HCT116 (cell line): ENCODE measurements at regions not wholly inside any gene's neighbourhood (a gene's known extent, or its start where the extent isn't known, plus 50 kb on each side); places are given as distances from the start of the nearest gene placed in this dataset.

Experiments used
- ATAC-seq: fragments of 200-7000 bp; cut with Tn5 transposase; 2 replicates; pipeline ENCODE4 v1.9.1; 2020; ENCODE audit warnings: mild to moderate bottlenecking, moderate library complexity
- BruUV-seq: library from RNA; stranded (reverse); fragments of 400-500 nt; replicated peaks from 2 replicates; lab custom pipeline; 2021; lab: Mats Ljungman, UMichigan
- CTCF ChIA-PET: fragments of 300-600 bp; sonication (Branson Sonifier 250); formaldehyde crosslinking; loops from one replicate; lab custom pipeline; 2021; ENCODE audit warnings: antibody characterized with exemption; lab: Charles Lee
- POLR2A ChIA-PET: fragments of 300-600, 350-600 bp; sonication (Branson Sonifier 250); formaldehyde crosslinking; loops from one replicate; lab custom pipeline; 2021; ENCODE audit warnings: antibody characterized with exemption; lab: Charles Lee
- RAD21 ChIA-PET, 2 experiments: fragments of 300-600 bp; sonication (Branson Sonifier 250); formaldehyde crosslinking; loops; one replicate each; lab custom pipeline; 2023; ENCODE audit warnings: low total read pairs in 2 of 2; ENCODE audit not compliant: uncharacterized antibody in 2 of 2, unreplicated experiment in 2 of 2, low non-redundant PET in 1 of 2; lab: Charles Lee
- DNase-seq: peaks from one replicate; pipeline ENCODE4 v3.0.0-alpha.2; 2010; ENCODE audit warnings: low read depth, low spot score
- H2AFZ ChIP-seq: fragments of 200-600 bp; shearing (Covaris generic), sonication (generic); 2 replicates; pipeline ENCODE4 v1.6.1; 2017; ENCODE audit warnings: low read depth, mixed run types, mixed read lengths, antibody characterized with exemption, low read length; ENCODE audit not compliant: poor library complexity, severe bottlenecking
- H3K27ac ChIP-seq: 2 replicates; pipeline ENCODE4 v1.5.1; 2012; ENCODE audit warnings: low read depth, low read length
- H3K27me3 ChIP-seq: fragments of 200-600 bp; sonication (generic); 2 replicates; pipeline ENCODE4 v1.6.1; 2016; ENCODE audit warnings: mixed run types, low read length, mixed read lengths; ENCODE audit not compliant: insufficient read depth
- H3K36me3 ChIP-seq, 2 experiments: fragments of 200-500 bp in 1 of 2; fragments of 200-600 bp in 1 of 2; sonication (Bioruptor generic) in 1 of 2; sonication (generic) in 1 of 2; 2 replicates each; pipeline versions ENCODE4 v1.5.1 to v1.6.1; 2014 to 2016; ENCODE audit warnings: low read length in 2 of 2, inconsistent platforms in 1 of 2, mixed read lengths in 1 of 2, mixed run types in 1 of 2; ENCODE audit not compliant: insufficient read depth in 2 of 2, control insufficient read depth in 1 of 2
- H3K4me1 ChIP-seq, 2 experiments: fragments of 200-600 bp in 1 of 2; sonication (generic) in 1 of 2; 2 replicates each; pipeline versions ENCODE4 v1.5.1 to v1.6.1; 2012 to 2017; ENCODE audit warnings: low read length in 2 of 2, inconsistent platforms in 1 of 2, mild to moderate bottlenecking in 1 of 2, mixed read lengths in 1 of 2, mixed run types in 1 of 2, moderate library complexity in 1 of 2; ENCODE audit not compliant: insufficient read depth in 2 of 2, control insufficient read depth in 1 of 2
- H3K4me2 ChIP-seq: fragments of 200-600 bp; sonication (generic); 2 replicates; pipeline ENCODE4 v1.6.1; 2017; ENCODE audit warnings: mixed run types, low read length, mixed read lengths
- H3K4me3 ChIP-seq, 2 experiments: fragments of 200-600 bp in 1 of 2; sonication (generic) in 1 of 2; replicated peaks in 1 of 2; 2 replicates each; pipeline ENCODE4 v1.5.1; 2011 to 2016; ENCODE audit warnings: low read length in 2 of 2, control low read depth in 1 of 2, low read depth in 1 of 2, mild to moderate bottlenecking in 1 of 2, mixed read lengths in 1 of 2, mixed run types in 1 of 2
- H3K79me2 ChIP-seq: fragments of 200-600 bp; sonication (generic); 2 replicates; pipeline ENCODE4 v1.6.1; 2017; ENCODE audit warnings: mild to moderate bottlenecking, mixed run types, low read length, moderate library complexity, mixed read lengths; ENCODE audit not compliant: insufficient read depth
- H3K9ac ChIP-seq: fragments of 200-600 bp; sonication (generic); 2 replicates; pipeline ENCODE4 v1.6.1; 2016; ENCODE audit warnings: low read length, mixed read lengths
- H3K9me2 ChIP-seq: fragments of 200-600 bp; sonication (generic), shearing (Covaris generic); 2 replicates; pipeline ENCODE4 v1.6.1; 2017; ENCODE audit warnings: mixed run types, mild to moderate bottlenecking, moderate library complexity; ENCODE audit not compliant: insufficient read depth
- H3K9me3 ChIP-seq, 2 experiments: fragments of 200-500 bp in 1 of 2; fragments of 200-600 bp in 1 of 2; sonication (Bioruptor generic) in 1 of 2; sonication (generic) in 1 of 2; 2 replicates each; pipeline ENCODE4 v1.6.1; 2014 to 2017; ENCODE audit warnings: low read length in 2 of 2, mixed read lengths in 2 of 2, inconsistent platforms in 1 of 2, low read depth in 1 of 2, mild to moderate bottlenecking in 1 of 2, mixed run types in 1 of 2, moderate library complexity in 1 of 2; ENCODE audit not compliant: control insufficient read depth in 1 of 2, insufficient read depth in 1 of 2
- H4K20me1 ChIP-seq: fragments of 200-600 bp; sonication (generic), shearing (Covaris generic); 2 replicates; pipeline ENCODE4 v1.6.1; 2017; ENCODE audit warnings: mixed run types, mild to moderate bottlenecking, moderate library complexity; ENCODE audit not compliant: insufficient read depth
- CBX3 ChIP-seq: IDR thresholded peaks from 2 replicates; pipeline ENCODE4 v1.6.1; 2012; ENCODE audit warnings: low read depth
- CEBPB ChIP-seq: IDR thresholded peaks from 2 replicates; pipeline ENCODE4 v1.6.1; 2012; ENCODE audit warnings: low read depth
- EZH2phosphoT487 ChIP-seq: fragments of 200-600 bp; IDR thresholded peaks from 2 replicates; pipeline ENCODE4 v1.6.1; 2018; ENCODE audit warnings: antibody characterized with exemption, borderline replicate concordance
- JUND ChIP-seq: IDR thresholded peaks from 2 replicates; pipeline ENCODE4 v1.6.1; 2012
- POLR2A ChIP-seq: IDR thresholded peaks from 2 replicates; pipeline ENCODE4 v1.7.0; 2011; ENCODE audit warnings: borderline replicate concordance; ENCODE audit not compliant: insufficient read depth, insufficient read length; ENCODE audit errors: extremely low read depth
- POLR2AphosphoS5 ChIP-seq: IDR thresholded peaks from 2 replicates; pipeline ENCODE4 v1.6.1; 2011; ENCODE audit warnings: mild to moderate bottlenecking, low read depth, low read length, moderate library complexity
- RAD21 ChIP-seq: IDR thresholded peaks from 2 replicates; pipeline ENCODE4 v1.6.1; 2012; ENCODE audit warnings: low read depth, mild to moderate bottlenecking
- YY1 ChIP-seq: IDR thresholded peaks from 2 replicates; pipeline ENCODE4 v1.6.1; 2011; ENCODE audit warnings: low read length, low read depth, moderate library complexity, mild to moderate bottlenecking; ENCODE audit not compliant: insufficient replicate concordance; ENCODE audit errors: extremely low read depth
- ZNF274 ChIP-seq: fragments of 200-500 bp; sonication (Bioruptor generic); IDR thresholded peaks from 2 replicates; pipeline ENCODE4 v1.6.1; 2014; ENCODE audit warnings: mild to moderate bottlenecking, low read depth, low read length, inconsistent platforms
- intact Hi-C: fragments of 100-400 bp; cut with micrococcal nuclease; formaldehyde crosslinking; loops from 2 replicates; pipeline ENCODE4 v1.10.0; 2022
- TF ChIP-seq, protein P1 (sequence below), 3 experiments: fragments of 200-600 bp in 1 of 3; sonication (generic) in 1 of 3; IDR thresholded peaks in 2 of 3; conservative IDR thresholded peaks in 1 of 3; 2 replicates each; pipeline ENCODE4 v1.5.1; 2012 to 2017; ENCODE audit warnings: low read depth in 2 of 3, low read length in 2 of 3, antibody characterized with exemption in 1 of 3, borderline replicate concordance in 1 of 3, control low read depth in 1 of 3, mild to moderate bottlenecking in 1 of 3, mixed read lengths in 1 of 3, mixed run types in 1 of 3, moderate library complexity in 1 of 3; ENCODE audit not compliant: insufficient read depth in 1 of 3

DNA sequence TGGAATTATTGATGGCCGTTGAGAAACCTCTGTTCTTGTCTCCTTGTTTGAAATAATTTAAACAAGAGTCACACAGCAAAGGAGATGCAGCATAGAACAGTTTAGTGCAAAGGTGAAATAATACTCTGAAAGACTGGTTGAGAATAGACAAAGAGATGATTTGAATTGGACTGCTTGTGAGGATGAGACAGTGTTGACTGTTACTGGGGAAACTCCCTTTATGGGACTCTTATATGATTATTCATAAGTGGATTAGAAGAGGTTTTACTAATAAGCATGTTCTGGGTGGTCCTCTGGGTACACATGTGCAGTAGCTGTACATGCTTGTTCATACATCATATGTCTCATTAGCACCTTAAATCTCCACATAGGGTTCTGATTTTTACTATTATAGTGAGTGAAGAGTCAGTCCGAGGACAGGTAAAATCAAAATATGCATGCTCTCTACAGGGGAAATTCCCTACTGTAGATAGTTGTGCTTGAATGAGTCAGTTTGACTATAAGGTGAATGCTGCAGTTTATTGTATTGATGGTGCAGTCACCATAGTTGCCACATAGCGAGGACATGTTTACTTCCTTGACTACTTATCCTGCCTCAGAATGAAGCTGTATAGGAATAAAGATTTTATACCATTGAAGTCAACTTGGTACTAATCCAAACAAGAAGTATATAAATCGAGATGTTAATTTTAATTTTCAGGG, 498.7 kb downstream of the CNTN6 start:
- H3K9ac ChIP-seq, result no peak overlapping the region
- intact Hi-C loops, result no loop called here
- H2AFZ ChIP-seq, result no peak overlapping the region
- H3K79me2 ChIP-seq, result no peaks in the 10 kb centered on the region
- ChIA-PET RAD21 (no interaction called here), POLR2A (no interaction called here), CTCF (no interaction called here)
- no peak for ATAC-seq
- no peaks in the 10 kb centered on the region for H3K4me1 ChIP-seq
- H3K9me3 ChIP-seq, result peaks cover 16% of the 10 kb centered on the region in 2 experiments; a peak in 3 of 4 replicates
- H4K20me1 ChIP-seq, result no peaks in the 10 kb centered on the region
- H3K4me2 ChIP-seq, result no peak overlapping the region
- no TSS peak for BruUV-seq
- no peak for DNase-seq
- H3K27ac ChIP-seq, result no peak overlapping the region
- no peaks in the 10 kb centered on the region for H3K9me2 ChIP-seq
- H3K36me3 ChIP-seq, result no peaks in the 10 kb centered on the region
- H3K27me3 ChIP-seq, result no peaks in the 10 kb centered on the region
- no peak for TF ChIP-seq ZNF274
- no peak for TF ChIP-seq JUND
- TF ChIP-seq, protein P1, sequence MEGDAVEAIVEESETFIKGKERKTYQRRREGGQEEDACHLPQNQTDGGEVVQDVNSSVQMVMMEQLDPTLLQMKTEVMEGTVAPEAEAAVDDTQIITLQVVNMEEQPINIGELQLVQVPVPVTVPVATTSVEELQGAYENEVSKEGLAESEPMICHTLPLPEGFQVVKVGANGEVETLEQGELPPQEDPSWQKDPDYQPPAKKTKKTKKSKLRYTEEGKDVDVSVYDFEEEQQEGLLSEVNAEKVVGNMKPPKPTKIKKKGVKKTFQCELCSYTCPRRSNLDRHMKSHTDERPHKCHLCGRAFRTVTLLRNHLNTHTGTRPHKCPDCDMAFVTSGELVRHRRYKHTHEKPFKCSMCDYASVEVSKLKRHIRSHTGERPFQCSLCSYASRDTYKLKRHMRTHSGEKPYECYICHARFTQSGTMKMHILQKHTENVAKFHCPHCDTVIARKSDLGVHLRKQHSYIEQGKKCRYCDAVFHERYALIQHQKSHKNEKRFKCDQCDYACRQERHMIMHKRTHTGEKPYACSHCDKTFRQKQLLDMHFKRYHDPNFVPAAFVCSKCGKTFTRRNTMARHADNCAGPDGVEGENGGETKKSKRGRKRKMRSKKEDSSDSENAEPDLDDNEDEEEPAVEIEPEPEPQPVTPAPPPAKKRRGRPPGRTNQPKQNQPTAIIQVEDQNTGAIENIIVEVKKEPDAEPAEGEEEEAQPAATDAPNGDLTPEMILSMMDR (IDR thresholded peaks at IDR 0.05 in 2 of 3, conservative IDR thresholded peaks at IDR 0.05 in 1 of 3; ENCODE audit: borderline replicate concordance in 1 of 3, insufficient read depth in 1 of 3, low read depth in 2 of 3, low read length in 2 of 3), result no peak
- TF ChIP-seq YY1, result no peak
- TF ChIP-seq RAD21, result no peak
- no peak for TF ChIP-seq POLR2AphosphoS5
- TF ChIP-seq CBX3, result no peak
- no peak for TF ChIP-seq EZH2phosphoT487
- TF ChIP-seq CEBPB, result no peak
- no peak for TF ChIP-seq POLR2A
- TF ChIP-seq, all 23 proteins: peak for 0
- no peak overlapping the region for H3K4me3 ChIP-seq
